NOMO-1 (cell line): ENCODE measurements at regions not wholly inside any gene's neighbourhood (a gene's known extent, or its start where the extent isn't known, plus 50 kb on each side); places are given as distances from the start of the nearest gene placed in this dataset.

Experiments
- DNase-seq, 2 experiments: peaks; one replicate each; lab custom pipeline; 2025; ENCODE audit not compliant: unreplicated experiment in 2 of 2; lab: John Stamatoyannopoulos, UW

DNA sequence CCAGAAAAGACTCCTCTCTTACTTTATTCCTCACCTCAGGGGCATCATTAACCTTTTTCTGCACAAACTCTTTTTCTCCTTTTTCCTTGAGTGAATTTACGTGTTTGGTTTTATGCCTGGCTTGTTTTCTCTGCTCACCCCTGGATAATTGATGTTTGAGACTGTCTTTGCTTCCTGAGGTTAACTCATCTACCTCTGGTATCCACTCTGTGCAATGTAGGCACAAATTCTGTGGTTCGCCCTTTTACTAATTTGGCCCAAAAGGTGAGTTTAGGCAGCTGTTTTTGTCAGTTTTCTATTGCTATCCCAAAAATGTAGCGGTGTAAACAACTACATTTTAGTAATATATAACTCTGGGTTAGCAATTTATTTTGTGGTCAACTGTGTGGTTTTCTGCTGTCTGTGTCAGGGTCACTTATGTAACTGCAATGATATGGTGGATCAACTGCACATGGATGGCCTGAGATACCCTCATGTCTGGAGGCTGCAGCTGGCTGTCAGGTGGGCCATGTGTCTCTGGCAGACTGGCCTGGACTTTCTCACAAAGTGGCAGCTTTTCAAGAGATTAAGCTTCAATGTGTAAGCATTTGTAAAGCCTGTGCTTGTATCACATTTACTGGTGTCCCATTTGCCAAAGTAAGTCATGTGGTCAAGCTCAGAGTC is 329.7 kb downstream of the FSIP2 start:
- DNase-seq: no peak

DNA sequence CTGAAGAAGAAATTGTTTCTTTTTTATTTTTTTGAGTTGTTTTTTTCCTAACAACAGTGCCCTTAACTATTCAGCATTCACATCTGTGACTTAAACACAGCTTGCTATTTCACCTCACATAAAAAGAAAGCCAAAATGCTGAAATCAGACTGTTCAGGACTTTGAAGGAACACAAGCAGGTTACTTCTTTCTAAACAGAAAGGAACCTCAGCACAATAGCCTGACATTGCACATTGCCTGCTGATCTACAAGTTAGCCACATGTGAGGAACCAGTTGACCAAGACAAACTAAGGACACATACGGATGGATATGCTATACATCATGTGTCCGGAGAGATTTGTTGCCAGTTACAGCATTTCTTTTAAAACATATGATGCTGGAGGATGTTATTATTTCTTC is 331.1 kb downstream of the FSIP2 start:
- DNase-seq: no peak

DNA sequence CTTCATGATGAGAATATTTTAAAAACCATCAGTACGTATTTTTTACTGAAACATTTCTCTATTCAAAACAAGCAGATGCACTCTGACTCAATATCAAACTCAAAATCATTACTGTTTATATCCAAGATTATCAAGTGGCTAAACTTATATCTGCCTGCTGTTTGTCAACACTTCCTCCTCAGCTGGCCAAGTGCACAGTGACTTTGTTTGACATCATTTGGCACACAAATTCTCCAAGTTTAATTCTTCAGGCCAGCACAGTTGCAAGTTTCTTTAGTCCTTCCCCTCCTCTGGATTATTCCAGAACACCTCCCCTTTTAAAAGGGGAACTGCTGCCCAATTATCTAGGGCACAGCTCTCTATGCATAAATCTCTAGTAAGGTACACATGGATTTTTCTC is 346.6 kb downstream of the FSIP2 start:
- DNase-seq: no peak

DNA sequence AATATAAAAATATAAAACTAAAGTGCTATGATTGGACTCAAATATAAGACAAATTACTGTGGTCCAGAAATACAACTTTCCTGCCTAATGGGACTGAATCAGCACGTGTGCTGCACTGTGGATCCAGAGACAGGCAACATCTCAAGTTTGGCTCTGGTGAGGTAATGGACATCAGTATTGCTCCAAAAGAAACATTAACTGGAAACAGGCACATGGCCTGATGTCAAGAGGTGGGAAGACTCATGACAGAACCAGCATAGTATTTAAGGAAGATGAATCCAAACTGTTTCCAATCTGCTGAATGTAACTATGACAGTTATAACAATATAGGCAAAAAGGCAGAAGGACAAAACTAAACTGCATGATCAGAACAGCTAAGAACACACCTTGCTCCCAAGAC is 354.6 kb downstream of the FSIP2 start:
- DNase-seq: no peak

DNA sequence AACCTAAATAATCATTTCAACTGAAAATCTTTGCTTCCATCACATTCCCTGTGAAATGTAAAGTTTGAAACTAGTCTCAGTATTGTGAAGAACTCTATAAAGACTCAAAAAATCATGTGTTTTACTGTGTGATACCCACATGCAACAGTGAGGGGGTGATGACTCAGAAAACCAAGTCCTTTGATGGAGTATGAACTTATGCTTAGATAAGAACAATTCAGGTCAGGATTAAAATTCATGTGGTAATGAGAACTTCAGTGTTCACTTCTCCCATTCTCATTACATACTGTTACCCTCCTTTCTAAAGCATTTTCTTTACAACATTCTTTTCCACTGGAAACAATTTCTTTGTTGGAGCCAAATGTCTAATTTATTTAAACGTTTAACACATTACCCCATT is 360.2 kb downstream of the FSIP2 start:
- no peak for DNase-seq

DNA sequence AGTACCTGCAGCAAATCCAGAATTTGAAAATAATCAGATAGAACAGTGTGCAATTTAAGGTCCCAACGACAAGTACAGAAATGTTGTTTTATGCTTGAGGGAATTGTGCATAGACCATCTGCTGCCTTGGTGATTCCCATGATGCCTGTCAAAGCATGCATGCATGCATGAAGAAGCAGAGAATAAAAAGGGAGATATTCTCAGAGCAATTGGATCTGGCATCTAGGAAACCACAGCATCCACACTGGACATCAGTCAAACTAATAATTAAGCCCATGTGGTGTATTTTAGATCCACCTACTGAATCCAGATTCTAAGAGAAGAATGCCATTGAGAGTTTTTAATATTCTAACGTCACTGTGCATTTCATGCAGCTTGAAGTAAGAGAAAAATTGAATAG is 361.2 kb downstream of the FSIP2 start:
- no peak for DNase-seq

DNA sequence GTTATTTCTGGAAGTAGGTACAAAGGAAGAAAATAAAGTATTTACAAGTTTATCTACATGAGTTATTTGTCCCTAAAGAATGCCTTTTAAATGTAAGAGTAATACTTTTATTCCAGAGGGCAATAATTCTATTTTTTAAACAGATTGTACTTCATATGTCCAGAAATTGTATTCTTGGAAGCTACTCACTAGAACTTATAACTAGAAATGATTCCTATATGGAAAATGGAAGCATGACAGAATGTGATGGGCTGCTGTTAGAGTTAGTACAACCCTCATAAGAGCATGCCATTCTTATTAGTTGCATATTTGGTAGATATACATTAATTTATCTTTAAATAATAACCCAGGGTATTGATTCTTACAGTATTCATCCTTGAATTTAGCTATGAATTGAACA is 362.0 kb downstream of the FSIP2 start:
- no peak for DNase-seq

DNA sequence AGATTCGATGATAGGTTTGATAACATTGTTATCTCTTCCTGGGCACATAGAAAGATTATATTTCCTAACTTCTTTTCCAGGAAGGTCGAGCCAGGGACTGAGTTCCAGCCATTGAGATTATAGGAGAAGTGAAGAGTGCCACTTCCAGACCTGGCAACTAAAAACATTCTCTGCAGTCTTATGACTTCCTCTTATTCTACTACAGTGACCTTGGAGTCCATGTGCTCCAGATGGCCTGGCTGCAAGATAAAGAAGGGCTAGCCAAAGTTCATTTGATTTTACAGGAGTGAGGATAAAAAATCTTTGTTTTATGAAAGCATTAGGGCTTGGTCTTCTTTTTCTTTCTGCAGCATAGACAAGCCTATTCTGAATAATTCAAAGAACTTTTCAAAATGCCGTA is 363.0 kb downstream of the FSIP2 start:
- DNase-seq: no peak

DNA sequence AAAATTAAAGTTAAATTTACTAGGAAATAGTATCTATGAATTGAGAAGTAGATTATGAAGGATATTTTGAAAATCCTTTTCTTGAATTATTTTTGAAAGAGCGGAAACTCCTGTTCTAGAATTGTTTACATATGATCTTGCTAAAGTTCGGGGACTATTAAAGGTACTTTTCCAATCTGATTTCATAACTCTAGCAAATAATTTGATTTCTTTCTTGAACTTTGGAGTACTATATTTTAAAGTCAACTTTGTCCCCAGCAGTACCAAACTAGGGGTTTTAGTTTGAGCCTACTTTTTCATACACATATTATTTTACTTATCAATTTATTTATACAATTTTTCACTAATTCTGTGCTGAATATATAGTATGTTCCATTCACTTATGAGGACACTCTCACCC is 364.7 kb downstream of the FSIP2 start:
- no peak for DNase-seq

DNA sequence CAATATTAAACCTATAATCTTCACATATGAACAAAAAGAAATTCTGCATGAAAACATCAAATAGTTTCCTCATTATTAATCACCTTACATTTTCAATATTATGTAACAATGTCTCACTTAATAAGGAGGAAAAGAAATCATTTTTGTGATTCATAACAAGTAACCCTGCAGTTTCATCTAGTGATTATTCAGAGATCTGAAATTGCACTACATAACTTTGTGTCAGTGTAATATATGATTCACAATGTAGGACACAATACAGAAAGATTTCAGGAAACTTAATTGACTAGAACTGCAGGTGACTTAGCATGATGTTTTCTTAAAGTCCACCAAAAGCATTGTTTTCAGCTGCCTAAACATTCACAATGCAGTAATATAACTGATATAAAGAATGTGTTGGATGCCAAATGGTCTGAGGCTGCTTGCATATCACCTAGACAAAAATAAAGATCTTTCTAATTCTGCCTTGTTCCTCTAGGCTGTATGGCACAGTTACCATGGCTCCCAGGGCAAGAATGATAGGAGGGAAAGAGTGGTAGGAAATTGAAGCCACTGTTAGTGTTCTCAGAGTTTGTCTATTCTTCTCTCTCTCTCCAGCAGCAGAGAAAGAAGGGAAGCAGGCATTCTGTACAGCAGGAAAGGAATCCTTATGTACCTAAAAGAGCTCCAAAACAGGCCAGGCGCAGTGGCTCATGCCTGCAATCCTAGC is 366.6 kb downstream of the FSIP2 start:
- no peak for DNase-seq

DNA sequence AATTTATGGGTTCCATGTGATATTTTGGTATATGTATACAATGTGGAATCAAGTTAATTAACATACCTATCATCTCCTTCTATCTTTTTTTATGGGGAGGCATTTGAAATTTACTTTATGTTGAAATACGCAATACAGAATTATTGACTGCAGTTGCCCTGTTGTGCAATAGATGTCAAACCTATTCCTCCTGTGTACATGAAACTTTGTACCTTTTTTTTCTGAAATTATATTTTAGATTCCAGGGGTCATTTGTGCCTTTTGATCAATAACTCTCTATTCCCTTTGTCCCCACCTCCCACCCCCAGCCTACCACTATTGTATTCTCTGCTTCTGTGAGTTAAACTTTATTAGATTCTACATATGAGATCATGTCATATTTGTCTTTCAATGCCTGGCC is 369.9 kb downstream of the FSIP2 start:
- DNase-seq: no peak

DNA sequence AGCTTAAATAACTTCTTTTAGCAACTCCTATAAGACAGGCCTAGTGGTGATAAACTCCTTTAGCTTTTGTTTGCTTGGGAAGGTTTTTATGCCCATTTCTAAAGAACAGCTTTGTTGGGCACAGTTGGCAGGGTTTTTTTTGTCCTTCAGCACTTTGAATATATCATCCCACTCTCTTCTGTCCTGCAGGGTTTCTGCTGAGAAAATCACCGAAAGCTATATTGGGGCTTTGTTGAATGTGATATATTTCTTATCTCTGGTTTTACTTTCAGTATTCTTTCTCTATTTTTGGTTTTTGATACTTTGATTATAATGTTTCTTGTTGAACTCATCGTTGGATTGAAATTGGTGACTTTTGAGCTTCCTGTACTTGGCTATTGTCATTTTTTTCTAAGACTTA is 372.8 kb upstream of the ZC3H15 start:
- DNase-seq: no peak

DNA sequence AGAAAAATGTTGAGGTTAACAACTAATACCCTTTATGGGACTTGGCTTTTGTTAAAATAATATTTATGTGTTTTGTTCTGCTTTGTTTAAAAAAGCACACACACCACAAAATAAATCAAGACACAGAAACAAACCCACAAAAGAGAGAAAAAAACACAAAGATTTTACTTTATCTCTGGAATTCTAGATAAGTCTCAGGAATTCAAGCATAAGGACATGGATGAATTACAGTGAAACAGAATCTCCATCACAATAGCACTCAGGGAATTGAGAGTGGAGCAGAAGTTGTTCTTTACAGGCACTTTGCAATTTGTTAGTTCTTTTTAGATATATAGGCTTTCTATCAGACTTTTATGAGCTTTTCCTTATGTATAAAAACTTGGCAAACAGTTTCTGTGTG is 360.9 kb upstream of the ZC3H15 start:
- DNase-seq: no peak

DNA sequence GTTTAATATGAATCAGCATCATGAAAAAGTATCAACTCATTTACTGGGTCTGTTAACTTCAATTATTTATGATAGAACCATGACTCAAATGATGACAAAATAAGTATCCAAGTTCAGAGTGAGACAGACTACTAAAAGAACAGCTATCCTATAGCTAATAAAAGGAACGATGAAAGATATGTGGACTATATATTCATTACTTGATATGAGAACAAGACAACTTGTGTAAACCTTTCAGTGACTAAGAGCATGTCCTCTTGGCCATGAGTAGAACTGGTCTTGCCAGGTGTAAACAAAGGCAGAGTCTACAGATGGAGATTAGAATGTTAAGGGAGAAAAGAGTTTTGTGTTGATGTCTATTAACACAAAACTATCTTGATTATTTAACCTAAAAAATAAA is 360.4 kb upstream of the ZC3H15 start:
- DNase-seq: no peak

DNA sequence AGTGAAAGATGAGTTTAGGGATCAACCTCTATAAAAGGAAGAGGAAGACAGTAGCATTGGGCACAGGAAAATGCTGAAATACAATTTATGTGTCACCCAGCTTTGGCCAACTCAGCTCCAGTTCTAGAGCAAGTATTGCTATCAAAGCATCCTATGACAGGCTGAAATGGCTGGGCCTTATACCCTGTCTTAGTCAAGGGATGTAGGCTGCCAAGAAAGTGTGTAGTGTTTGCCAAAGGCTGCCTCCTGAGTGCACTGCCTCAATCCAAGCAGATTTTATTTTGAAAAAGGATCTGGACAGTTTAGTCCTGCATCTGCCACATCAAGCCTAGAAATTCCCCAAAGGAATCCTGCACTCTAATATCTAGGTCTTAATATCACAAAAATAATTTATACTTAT is 359.9 kb upstream of the ZC3H15 start:
- DNase-seq: no peak

DNA sequence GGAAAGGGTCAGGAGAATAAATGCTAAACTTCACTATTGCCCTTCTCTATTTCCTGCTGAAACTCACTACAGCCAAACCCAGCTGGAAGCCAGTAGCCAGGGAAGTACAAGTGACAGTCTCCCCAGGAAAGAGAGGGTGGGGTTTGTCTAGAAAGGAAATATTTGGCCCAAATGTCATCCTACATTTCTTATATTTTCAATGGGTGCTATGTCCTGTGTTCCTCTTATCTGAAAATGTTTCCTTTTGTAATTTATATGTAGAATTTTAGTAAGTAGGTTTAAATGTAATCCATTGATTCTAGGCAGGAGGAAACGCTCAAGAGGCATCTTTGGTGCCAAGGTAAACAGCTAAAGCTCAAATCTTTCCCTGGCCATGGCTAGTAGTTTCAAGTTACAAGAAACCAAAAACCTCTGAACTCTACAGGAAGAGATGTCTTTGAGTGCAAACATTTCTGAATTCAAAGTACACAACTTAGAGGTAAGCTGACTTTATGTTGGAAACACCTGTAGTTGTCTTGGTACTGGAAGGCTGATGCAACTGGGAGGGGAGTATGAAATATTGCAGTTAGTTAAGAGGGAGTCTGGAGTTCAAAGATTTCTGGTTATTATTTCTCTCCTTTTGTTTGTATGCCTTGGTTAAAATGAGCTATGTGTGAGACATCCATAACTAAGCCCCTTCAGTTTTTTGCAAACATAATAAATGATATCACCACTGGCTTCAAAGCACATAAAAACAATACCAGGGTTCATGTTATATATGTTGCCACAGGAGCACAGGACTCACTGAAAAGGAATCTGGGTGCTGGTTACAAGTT is 356.1 kb upstream of the ZC3H15 start:
- no peak for DNase-seq

DNA sequence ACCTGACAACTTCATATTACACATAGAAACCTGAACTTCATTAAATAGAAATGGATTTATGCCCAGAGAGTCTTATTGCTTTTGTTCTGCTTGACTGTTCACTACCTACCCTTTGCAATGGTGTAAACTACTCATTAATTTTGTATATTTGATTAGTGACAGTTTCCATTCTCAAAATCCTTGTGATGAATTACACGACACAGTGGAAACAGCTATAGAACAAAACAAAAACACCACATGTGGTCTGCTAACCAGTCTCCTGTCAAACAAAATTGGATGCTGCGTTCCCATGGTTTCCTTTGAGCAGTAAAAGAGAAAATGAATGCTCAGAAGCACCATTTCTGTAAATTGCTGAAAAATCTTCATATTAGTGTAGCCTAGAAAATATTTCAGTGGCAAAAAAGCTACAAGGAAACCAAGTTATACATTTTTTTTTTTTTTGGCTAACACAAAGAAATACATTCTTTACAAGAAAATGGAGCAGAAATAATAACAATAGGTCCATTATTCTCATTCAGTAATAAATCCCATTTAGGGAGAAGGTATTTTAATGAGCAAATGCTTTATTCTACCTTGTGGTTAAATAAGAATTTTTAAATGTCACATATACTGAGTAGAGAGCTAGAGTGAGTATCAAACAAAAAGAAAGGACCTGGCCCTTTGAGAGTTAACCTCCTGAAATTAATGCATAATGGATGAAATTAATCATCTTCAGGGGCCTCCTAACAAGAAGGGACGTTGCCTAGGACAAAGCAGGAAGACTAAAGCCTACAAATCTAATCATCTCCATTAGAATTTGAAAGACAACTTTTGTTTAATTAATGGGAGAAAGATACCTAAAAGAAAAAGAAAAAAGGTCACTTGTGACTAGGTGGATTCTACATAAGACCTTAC is 355.1 kb upstream of the ZC3H15 start:
- DNase-seq: no peak

DNA sequence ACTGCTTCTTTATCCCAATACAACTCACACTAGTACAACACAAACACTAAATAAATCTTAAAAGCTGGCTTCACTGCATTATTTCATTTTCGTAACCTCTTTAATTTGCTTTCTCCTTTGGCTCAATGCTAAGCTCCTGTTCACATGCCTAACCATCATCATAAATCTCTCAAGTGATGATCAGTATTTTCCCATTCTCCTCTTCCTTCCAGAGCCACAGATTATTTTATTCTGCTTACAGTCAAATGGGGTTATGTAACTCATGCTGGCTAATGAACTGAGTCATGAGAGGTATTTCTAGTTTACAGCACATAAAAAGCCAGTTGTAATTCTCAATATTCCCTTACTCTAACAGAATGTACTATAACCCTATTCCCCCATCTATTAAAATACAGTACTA is 350.4 kb upstream of the ZC3H15 start:
- DNase-seq: no peak

DNA sequence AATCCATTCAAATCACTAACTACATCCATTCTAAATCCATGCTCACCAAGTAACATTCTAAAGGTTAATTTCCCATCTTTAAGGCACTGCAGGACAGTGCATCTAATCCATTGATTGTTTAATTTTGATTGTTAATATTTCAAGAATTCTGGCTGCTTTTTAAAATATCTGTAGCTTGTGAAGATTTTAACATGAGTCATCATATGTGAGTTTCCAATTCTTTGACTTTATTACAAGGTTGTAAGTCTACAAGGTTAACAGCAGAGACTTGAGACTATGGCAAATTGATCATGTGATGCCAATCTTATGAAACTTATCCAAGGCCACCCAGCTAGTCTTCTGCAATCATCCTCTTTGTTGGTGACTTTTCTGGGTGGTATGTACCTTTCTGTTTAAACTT is 349.2 kb upstream of the ZC3H15 start:
- no peak for DNase-seq

DNA sequence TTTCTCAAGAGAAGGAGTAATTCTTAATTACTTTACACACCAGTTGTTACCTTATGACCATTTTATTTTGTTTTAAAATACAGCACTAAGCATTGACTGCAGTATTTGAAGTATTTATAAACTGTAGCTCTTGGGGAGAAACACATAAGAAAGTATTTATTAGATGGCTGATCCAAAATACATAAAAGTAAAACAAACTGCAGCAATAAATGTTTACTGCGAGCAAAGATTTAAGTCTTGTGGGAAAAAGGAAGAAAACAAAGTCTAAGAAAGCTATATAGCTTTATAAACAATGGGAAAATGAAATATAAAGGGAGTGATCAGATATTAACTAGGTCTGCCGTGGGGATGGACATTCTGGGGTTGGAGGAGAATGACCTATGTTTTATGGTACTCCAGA is 347.2 kb upstream of the ZC3H15 start:
- no peak for DNase-seq

DNA sequence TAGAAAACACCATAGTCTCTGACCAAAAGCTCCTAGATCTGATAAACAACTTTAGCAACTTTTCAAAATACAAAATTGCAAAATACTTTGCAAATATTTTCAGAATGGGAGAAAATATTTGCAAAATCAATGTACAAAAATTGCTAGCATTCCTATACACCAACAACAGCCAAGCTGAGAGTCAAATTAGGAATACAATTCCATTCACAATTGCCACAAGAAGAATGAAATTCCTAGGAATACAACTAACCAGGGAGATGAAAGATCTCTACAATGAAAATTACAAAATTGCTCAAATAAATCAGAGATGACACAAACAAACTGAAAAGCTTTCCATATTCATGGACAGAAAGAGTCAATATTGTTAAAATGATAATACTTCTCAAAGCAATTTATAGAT is 327.0 kb upstream of the ZC3H15 start:
- DNase-seq: no peak
